ENCODE measurements at regions not wholly inside any gene's neighbourhood (a gene's known extent, or its start where the extent isn't known, plus 50 kb on each side); places are given as distances from the start of the nearest gene placed in this dataset.

GRCh38 chr5:171725205-171725601 is 60.4 kb upstream of the SMIM23 start:
- TF ChIP-seq CTCF (conservative IDR thresholded peaks at IDR 0.05; ENCODE audit: low read depth, low read length) = no peak
- TF ChIP-seq EZH2 (IDR thresholded peaks at IDR 0.05; ENCODE audit: borderline replicate concordance, low read depth, low read length, poor library complexity, severe bottlenecking) = no peak

Data from A673 (cell line).